ENCODE measurements at regions not wholly inside any gene's neighbourhood (a gene's known extent, or its start where the extent isn't known, plus 50 kb on each side); places are given as distances from the start of the nearest gene placed in this dataset.

GRCh38 chr1:5410652-5411051 is 581.6 kb downstream of the NPHP4 start:
- TF ChIP-seq CTCF (conservative IDR thresholded peaks at IDR 0.05; ENCODE audit: low read depth, low read length), result no peak
- no peak for DNase-seq (ENCODE audit: low read depth)
- H3K4me3 ChIP-seq (ENCODE audit: low read depth, low read length), result no peak overlapping the region

GRCh38 chr1:5408401-5408800 is 583.8 kb downstream of the NPHP4 start:
- no peak for DNase-seq (ENCODE audit: low read depth)
- H3K4me3 ChIP-seq (ENCODE audit: low read depth, low read length), result no peak overlapping the region
- no peak for TF ChIP-seq CTCF (conservative IDR thresholded peaks at IDR 0.05; ENCODE audit: low read depth, low read length)

GRCh38 chr1:5405263-5405662 is 587.0 kb downstream of the NPHP4 start:
- H3K4me3 ChIP-seq (ENCODE audit: low read depth, low read length), result no peak overlapping the region
- no peak for TF ChIP-seq CTCF (conservative IDR thresholded peaks at IDR 0.05; ENCODE audit: low read depth, low read length)
- DNase-seq (ENCODE audit: low read depth), result no peak

GRCh38 chr1:5404412-5405203 is 587.6 kb downstream of the NPHP4 start:
- H3K4me3 ChIP-seq (ENCODE audit: low read depth, low read length), result no peak overlapping the region
- DNase-seq (ENCODE audit: low read depth), result no peak

GRCh38 chr1:5403935-5404334 is 588.3 kb downstream of the NPHP4 start:
- TF ChIP-seq CTCF (conservative IDR thresholded peaks at IDR 0.05; ENCODE audit: low read depth, low read length), result no peak
- no peak overlapping the region for H3K4me3 ChIP-seq (ENCODE audit: low read depth, low read length)
- DNase-seq (ENCODE audit: low read depth), result no peak

More at GRCh38 chr1:5404412-5405203, 587.6 kb downstream of the NPHP4 start:
- TF ChIP-seq CTCF (conservative IDR thresholded peaks at IDR 0.05; ENCODE audit: low read depth, low read length), result no peak

GRCh38 chr1:5402618-5403017 is 589.6 kb downstream of the NPHP4 start:
- no peak for TF ChIP-seq CTCF (conservative IDR thresholded peaks at IDR 0.05; ENCODE audit: low read depth, low read length)
- DNase-seq (ENCODE audit: low read depth), result no peak
- H3K4me3 ChIP-seq (ENCODE audit: low read depth, low read length), result no peak overlapping the region

- no peak for TF ChIP-seq CTCF (conservative IDR thresholded peaks at IDR 0.05; ENCODE audit: low read depth, low read length)
- H3K4me3 ChIP-seq (ENCODE audit: low read depth, low read length), result no peak overlapping the region
- DNase-seq (ENCODE audit: low read depth), result no peak
Observed at GRCh38 chr1:5399771-5400170, 592.5 kb downstream of the NPHP4 start.

Measured in epithelial cell of proximal tubule (primary cell).